ENCODE measurements at regions not wholly inside any gene's neighbourhood (a gene's known extent, or its start where the extent isn't known, plus 50 kb on each side); places are given as distances from the start of the nearest gene placed in this dataset.

DNA sequence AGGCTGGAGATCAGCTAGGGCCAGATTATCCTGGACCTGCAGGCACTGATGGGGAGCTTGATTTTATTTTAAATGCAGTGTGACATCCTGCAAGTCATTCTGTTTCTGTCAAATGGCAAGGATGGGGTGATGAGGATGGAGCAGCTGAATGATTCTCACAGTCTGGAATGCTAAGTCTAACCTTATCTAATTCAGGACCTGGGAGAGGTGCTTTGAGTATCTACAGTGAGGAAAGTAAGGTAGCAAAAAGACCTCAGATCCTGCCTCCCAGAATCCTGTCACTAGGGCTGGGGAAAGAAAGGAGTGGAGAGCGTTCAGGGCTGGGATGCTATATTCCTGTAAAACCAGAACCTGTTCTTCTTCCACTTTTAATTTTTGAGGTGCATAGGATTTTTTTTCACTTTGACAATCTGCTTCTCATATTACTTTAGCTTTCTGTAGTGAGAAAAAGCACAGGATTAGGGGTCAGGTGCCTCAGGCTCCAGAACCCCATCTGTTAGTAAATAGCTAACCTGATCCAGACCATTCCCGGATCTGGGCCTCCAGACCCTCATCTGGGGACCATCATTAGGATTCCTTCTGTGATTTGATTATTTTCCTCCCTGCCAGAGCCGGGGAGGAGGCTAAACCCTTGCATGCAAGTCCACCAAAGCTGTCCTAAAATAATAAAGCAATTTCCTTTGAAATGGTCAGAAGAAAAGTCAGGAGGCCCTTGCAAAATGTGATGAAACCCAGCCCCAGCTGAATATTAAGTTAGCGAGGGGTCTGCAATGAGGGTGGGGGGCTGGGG lies 54.7 kb downstream of the ASCL1 start:
- no peak for TF ChIP-seq CTCF (IDR thresholded peaks at IDR 0.05)
- Histone ChIP-seq H3K4me1 (no peaks in the 10 kb centered on the region), H3K9me3 (no peaks in the 10 kb centered on the region), H3K27ac (no peak overlapping the region), H3K4me3 (no peak overlapping the region), H3K36me3 (no peaks in the 10 kb centered on the region), H3K27me3 (no peaks in the 10 kb centered on the region), H3K9ac (ENCODE audit: low read depth in 2 of 2, low read length in 2 of 2) (no peak overlapping the region)
- DNase-seq = no peak
- intact Hi-C loops (cut with DNase I) = no loop called here

- Histone ChIP-seq H3K9ac (ENCODE audit: low read depth in 2 of 2, low read length in 2 of 2) (no peak overlapping the region), H3K27me3 (no peaks in the 10 kb centered on the region), H3K9me3 (no peaks in the 10 kb centered on the region), H3K27ac (no peak overlapping the region), H3K4me3 (no peak overlapping the region), H3K4me1 (no peaks in the 10 kb centered on the region), H3K36me3 (no peaks in the 10 kb centered on the region)
- TF ChIP-seq CTCF (IDR thresholded peaks at IDR 0.05) = no peak
- intact Hi-C loops (cut with DNase I) = no loop called here
- DNase-seq = no peak
Observed at GRCh38 chr12:103012884-103013283, 55.4 kb downstream of the ASCL1 start.

DNA sequence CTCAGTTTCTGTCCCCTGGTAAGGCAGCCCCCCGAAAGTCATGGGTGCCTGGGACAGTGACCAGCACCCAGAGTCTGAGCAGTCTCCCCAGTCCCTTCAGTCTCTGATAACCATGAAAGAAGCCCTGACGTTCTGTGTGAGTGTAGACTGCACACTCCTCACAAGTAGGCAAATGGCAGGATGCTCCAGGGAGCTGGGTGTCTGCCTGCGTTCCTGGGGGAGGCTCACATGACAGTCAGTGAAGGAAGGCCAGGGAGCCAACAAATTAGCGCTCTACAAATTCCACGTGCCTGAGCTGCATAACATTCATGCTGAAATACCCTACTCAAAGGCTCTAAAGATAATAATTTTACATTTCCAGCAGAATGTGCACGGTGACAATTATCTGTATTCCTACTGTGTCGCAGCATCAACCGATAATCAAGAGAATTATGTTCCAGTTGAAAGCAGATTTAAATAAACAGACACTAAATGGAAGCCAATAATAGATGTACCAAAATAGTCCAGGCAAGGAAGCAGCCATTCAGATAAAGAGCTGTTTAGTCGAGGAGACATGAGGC lies 56.3 kb downstream of the ASCL1 start:
- intact Hi-C loops (cut with DNase I) = no loop called here

GRCh38 chr12:103016381-103016780 lies 58.9 kb downstream of the ASCL1 start:
- TF ChIP-seq CTCF (IDR thresholded peaks at IDR 0.05) = no peak
- Histone ChIP-seq H3K36me3 (no peaks in the 10 kb centered on the region), H3K4me1 (no peaks in the 10 kb centered on the region), H3K4me3 (no peak overlapping the region), H3K27me3 (no peaks in the 10 kb centered on the region), H3K9me3 (no peaks in the 10 kb centered on the region), H3K9ac (ENCODE audit: low read depth in 2 of 2, low read length in 2 of 2) (no peak overlapping the region), H3K27ac (no peak overlapping the region)
- no peak for DNase-seq
- intact Hi-C loops (cut with DNase I) = no loop called here

More for the DNA sequence above, 56.3 kb downstream of the ASCL1 start:
- no peak for DNase-seq
- no peaks in the 10 kb centered on the region for H3K36me3 ChIP-seq
- TF ChIP-seq CTCF (IDR thresholded peaks at IDR 0.05) = no peak
- H3K4me3 ChIP-seq = no peak overlapping the region
- no peak overlapping the region for H3K27ac ChIP-seq
- H3K9me3 ChIP-seq = no peaks in the 10 kb centered on the region
- no peaks in the 10 kb centered on the region for H3K4me1 ChIP-seq
- no peaks in the 10 kb centered on the region for H3K27me3 ChIP-seq
- H3K9ac ChIP-seq (ENCODE audit: low read depth in 2 of 2, low read length in 2 of 2) = no peak overlapping the region

DNA sequence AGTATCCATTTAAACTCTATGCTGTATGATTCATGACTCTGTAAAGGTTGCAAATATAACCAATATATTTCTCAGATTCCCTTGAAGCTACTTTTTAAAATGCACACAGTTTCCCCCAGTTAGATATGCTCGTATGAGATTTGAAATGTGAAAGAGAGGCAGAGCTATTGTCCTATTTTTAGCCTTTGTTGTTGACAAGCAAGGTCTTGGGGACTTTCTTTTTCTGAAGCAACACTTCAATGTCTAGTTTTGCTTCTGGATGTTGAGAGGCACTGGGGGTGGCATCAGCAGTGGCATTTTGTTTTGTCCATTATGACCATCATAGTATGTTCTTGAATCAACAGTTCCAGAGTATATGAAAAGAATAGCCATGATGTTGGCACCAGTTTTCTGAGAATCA lies 63.4 kb downstream of the ASCL1 start:
- no peak overlapping the region for H3K4me3 ChIP-seq
- no peaks in the 10 kb centered on the region for H3K4me1 ChIP-seq
- no peak for TF ChIP-seq CTCF (IDR thresholded peaks at IDR 0.05)
- H3K9ac ChIP-seq (ENCODE audit: low read depth in 2 of 2, low read length in 2 of 2) = no peak overlapping the region
- no peaks in the 10 kb centered on the region for H3K27me3 ChIP-seq
- H3K27ac ChIP-seq = no peak overlapping the region
- H3K9me3 ChIP-seq = no peaks in the 10 kb centered on the region
- intact Hi-C loops (cut with DNase I) = no loop called here
- H3K36me3 ChIP-seq = no peaks in the 10 kb centered on the region
- no peak for DNase-seq
